Trophoblast cell (in vitro differentiated cells and primary cell): ENCODE measurements at regions not wholly inside any gene's neighbourhood (a gene's known extent, or its start where the extent isn't known, plus 50 kb on each side); places are given as distances from the start of the nearest gene placed in this dataset.

Source experiments
- DNase-seq, 2 donors: peaks; one replicate each; pipeline ENCODE4 v3.0.0-alpha.2; 2016
- H2AFZ ChIP-seq: 2 replicates; pipeline ENCODE4 v1.6.1; 2013; ENCODE audit warnings: low read length, moderate library complexity, mild to moderate bottlenecking; ENCODE audit not compliant: insufficient read depth, poor library complexity
- H2AK5ac ChIP-seq: 2 replicates; pipeline ENCODE4 v1.6.1; 2013; ENCODE audit warnings: mild to moderate bottlenecking, low read length
- H2BK120ac ChIP-seq: 2 replicates; pipeline ENCODE4 v1.6.1; 2013; ENCODE audit warnings: low read length, mild to moderate bottlenecking, moderate library complexity; ENCODE audit not compliant: insufficient read depth, poor library complexity
- H2BK12ac ChIP-seq: 2 replicates; pipeline ENCODE4 v1.6.1; 2013; ENCODE audit warnings: mild to moderate bottlenecking, low read length, moderate library complexity
- H2BK5ac ChIP-seq: 2 replicates; pipeline ENCODE4 v1.6.1; 2013; ENCODE audit warnings: low read length, low read depth, moderate library complexity, mild to moderate bottlenecking; ENCODE audit not compliant: poor library complexity
- H3K14ac ChIP-seq: 2 replicates; pipeline ENCODE4 v1.6.1; 2013; ENCODE audit warnings: mild to moderate bottlenecking, low read length
- H3K18ac ChIP-seq: 2 replicates; pipeline ENCODE4 v1.6.1; 2013; ENCODE audit warnings: mild to moderate bottlenecking, low read length
- H3K23ac ChIP-seq: 2 replicates; pipeline ENCODE4 v1.6.1; 2013; ENCODE audit warnings: low read length
- H3K27ac ChIP-seq: 2 replicates; pipeline ENCODE4 v1.5.1; 2013; ENCODE audit warnings: low read depth, mild to moderate bottlenecking, inconsistent platforms, low read length, moderate library complexity
- H3K27me3 ChIP-seq: 2 replicates; pipeline ENCODE4 v1.6.1; 2013; ENCODE audit warnings: inconsistent platforms, mild to moderate bottlenecking, low read length, moderate library complexity; ENCODE audit not compliant: insufficient read depth
- H3K36me3 ChIP-seq, 2 experiments: 1 replicate in 1 of 2; 2 replicates in 1 of 2; pipeline ENCODE4 v1.6.1; 2013; ENCODE audit warnings: low read length in 2 of 2, mild to moderate bottlenecking in 2 of 2, moderate library complexity in 1 of 2; ENCODE audit not compliant: insufficient read depth in 2 of 2, control insufficient read depth in 1 of 2
- H3K4ac ChIP-seq: 2 replicates; pipeline ENCODE4 v1.6.1; 2013; ENCODE audit warnings: low read depth, mild to moderate bottlenecking, low read length, moderate library complexity
- H3K4me1 ChIP-seq, 2 experiments: 1 replicate in 1 of 2; 2 replicates in 1 of 2; pipeline ENCODE4 v1.6.1; 2013; ENCODE audit warnings: low read length in 2 of 2, mild to moderate bottlenecking in 2 of 2, moderate library complexity in 1 of 2; ENCODE audit not compliant: insufficient read depth in 2 of 2, control insufficient read depth in 1 of 2
- H3K4me2 ChIP-seq: 2 replicates; pipeline ENCODE4 v1.6.1; 2013; ENCODE audit warnings: inconsistent platforms, mild to moderate bottlenecking, low read length, moderate library complexity
- H3K4me3 ChIP-seq: 2 replicates; pipeline ENCODE4 v1.5.1; 2013; ENCODE audit warnings: mild to moderate bottlenecking, low read depth, low read length, inconsistent platforms
- H3K79me1 ChIP-seq: one replicate; pipeline ENCODE4 v1.6.1; 2013; ENCODE audit warnings: low read length
- H3K79me2 ChIP-seq: 2 replicates; pipeline ENCODE4 v1.6.1; 2013; ENCODE audit warnings: low read length, mild to moderate bottlenecking; ENCODE audit not compliant: control insufficient read depth, insufficient read depth, poor library complexity
- H3K9ac ChIP-seq: 2 replicates; pipeline ENCODE4 v1.6.1; 2013; ENCODE audit warnings: mild to moderate bottlenecking, low read length
- H3K9me3 ChIP-seq: 2 replicates; pipeline ENCODE4 v1.6.1; 2013; ENCODE audit warnings: low read depth, mild to moderate bottlenecking, control low read depth, inconsistent platforms, low read length; ENCODE audit not compliant: insufficient read depth
- H4K12ac ChIP-seq: 2 replicates; pipeline ENCODE4 v1.6.1; 2013; ENCODE audit warnings: low read depth, mild to moderate bottlenecking, low read length, moderate library complexity
- H4K8ac ChIP-seq: 2 replicates; pipeline ENCODE4 v1.6.1; 2013; ENCODE audit warnings: low read depth, mild to moderate bottlenecking, low read length, moderate library complexity
- H4K91ac ChIP-seq: one replicate; pipeline ENCODE4 v1.6.1; 2013; ENCODE audit warnings: low read depth, mild to moderate bottlenecking, low read length, moderate library complexity
- WGBS: extraction: QIAGEN DNeasy Blood & Tissue Kit; methylation state at CpG from one replicate; pipeline ENCODE4 v1.1.7; 2013; ENCODE audit warnings: missing lambda C conversion rate; ENCODE audit not compliant: insufficient read length, insufficient coverage; ENCODE audit errors: extremely low coverage; 5-methylcytosine and 5-hydroxymethylcytosine counted together

GRCh38 chr20:52416953-52417352 lies 225.4 kb upstream of the ZFP64 start:
- Histone ChIP-seq H3K79me1 (no peaks in the 10 kb centered on the region), H4K12ac (no peak overlapping the region), H4K8ac (no peak overlapping the region), H3K18ac (no peak overlapping the region), H4K91ac (no peak overlapping the region), H3K14ac (no peak overlapping the region), H3K27me3 (no peaks in the 10 kb centered on the region), H3K36me3 (no peaks in the 10 kb centered on the region), H3K23ac (no peak overlapping the region), H3K9me3 (no peaks in the 10 kb centered on the region), H2BK12ac (no peak overlapping the region), H2BK120ac (no peak overlapping the region), H3K79me2 (no peaks in the 10 kb centered on the region), H2AK5ac (no peak overlapping the region), H3K4me2 (no peak overlapping the region), H3K4me3 (no peak overlapping the region), H3K27ac (no peak overlapping the region), H3K4me1 (no peaks in the 10 kb centered on the region), H3K4ac (no peak overlapping the region), H2AFZ (no peak overlapping the region), H3K9ac (no peak overlapping the region), H2BK5ac (no peak overlapping the region)
- WGBS = no CpG with 5 or more reads among the region's 2 CpGs
- DNase-seq = no peak

GRCh38 chr20:52411611-52412010 lies 220.0 kb upstream of the ZFP64 start:
- Histone ChIP-seq H4K8ac (no peak overlapping the region), H4K12ac (no peak overlapping the region), H3K79me1 (no peaks in the 10 kb centered on the region), H3K36me3 (no peaks in the 10 kb centered on the region), H3K79me2 (no peaks in the 10 kb centered on the region), H4K91ac (no peak overlapping the region), H3K4me1 (no peaks in the 10 kb centered on the region), H3K4ac (no peak overlapping the region), H3K4me3 (no peak overlapping the region), H2AK5ac (no peak overlapping the region), H3K9ac (no peak overlapping the region), H3K23ac (no peak overlapping the region), H3K27ac (no peak overlapping the region), H2BK5ac (no peak overlapping the region), H2BK12ac (no peak overlapping the region), H2AFZ (no peak overlapping the region), H3K9me3 (peaks cover 2% of the 10 kb centered on the region), H3K4me2 (no peak overlapping the region), H3K18ac (no peak overlapping the region), H2BK120ac (no peak overlapping the region), H3K27me3 (no peaks in the 10 kb centered on the region), H3K14ac (no peak overlapping the region)
- WGBS = no CpG with 5 or more reads among the region's 1 CpG
- no peak for DNase-seq

- Histone ChIP-seq H3K14ac (no peak overlapping the region), H2BK12ac (no peak overlapping the region), H2BK120ac (no peak overlapping the region), H2AFZ (no peak overlapping the region), H4K12ac (no peak overlapping the region), H3K27ac (no peak overlapping the region), H4K8ac (no peak overlapping the region), H3K4me1 (no peaks in the 10 kb centered on the region), H2BK5ac (no peak overlapping the region), H3K27me3 (no peaks in the 10 kb centered on the region), H3K18ac (no peak overlapping the region), H2AK5ac (no peak overlapping the region), H3K23ac (no peak overlapping the region), H3K79me1 (no peaks in the 10 kb centered on the region), H3K9me3 (peaks cover 2% of the 10 kb centered on the region), H4K91ac (no peak overlapping the region), H3K36me3 (no peaks in the 10 kb centered on the region), H3K4ac (no peak overlapping the region), H3K79me2 (no peaks in the 10 kb centered on the region), H3K9ac (no peak overlapping the region), H3K4me3 (no peak overlapping the region), H3K4me2 (no peak overlapping the region)
- WGBS = no CpG with 5 or more reads among the region's 11 CpGs
- no peak for DNase-seq
Observed at GRCh38 chr20:52410731-52411234, 219.2 kb upstream of the ZFP64 start.

GRCh38 chr20:52410182-52410647 lies 218.6 kb upstream of the ZFP64 start:
- Histone ChIP-seq H2AK5ac (no peak overlapping the region), H2BK120ac (no peak overlapping the region), H3K23ac (no peak overlapping the region), H4K91ac (no peak overlapping the region), H3K79me1 (no peaks in the 10 kb centered on the region), H4K12ac (no peak overlapping the region), H3K27me3 (no peaks in the 10 kb centered on the region), H3K27ac (no peak overlapping the region), H2BK12ac (no peak overlapping the region), H3K4ac (no peak overlapping the region), H3K36me3 (no peaks in the 10 kb centered on the region), H2AFZ (no peak overlapping the region), H3K4me3 (no peak overlapping the region), H4K8ac (no peak overlapping the region), H3K18ac (no peak overlapping the region), H3K4me1 (no peaks in the 10 kb centered on the region), H3K79me2 (no peaks in the 10 kb centered on the region), H3K14ac (no peak overlapping the region), H3K9me3 (peaks cover 2% of the 10 kb centered on the region), H3K4me2 (no peak overlapping the region), H2BK5ac (no peak overlapping the region), H3K9ac (no peak overlapping the region)
- DNase-seq = no peak
- WGBS = no CpG with 5 or more reads among the region's 11 CpGs
